ENCODE measurements at regions not wholly inside any gene's neighbourhood (a gene's known extent, or its start where the extent isn't known, plus 50 kb on each side); places are given as distances from the start of the nearest gene placed in this dataset.

GRCh38 chr4:12645732-12646131 lies 838.4 kb downstream of the RAB28 start:
- TF ChIP-seq CTCF (tag by site-specific recombination; IDR thresholded peaks at IDR 0.05) (no peak), PRDM6 (tag by site-specific recombination; IDR thresholded peaks at IDR 0.05) (no peak), ZNF24 (tag by site-specific recombination; IDR thresholded peaks at IDR 0.05) (no peak), GLI4 (tag by site-specific recombination; IDR thresholded peaks at IDR 0.05) (no peak), PRDM10 (tag by site-specific recombination; IDR thresholded peaks at IDR 0.05) (no peak), WT1 (tag by site-specific recombination; IDR thresholded peaks at IDR 0.05) (no peak), YY1 (tag by site-specific recombination; IDR thresholded peaks at IDR 0.05) (no peak), PATZ1 (tag by site-specific recombination; IDR thresholded peaks at IDR 0.05) (no peak), PBX3 (CRISPR knock-in tag; IDR thresholded peaks at IDR 0.05) (no peak), ZNF138 (tag by site-specific recombination; IDR thresholded peaks at IDR 0.05; ENCODE audit: borderline replicate concordance) (no peak), SALL2 (tag by site-specific recombination; IDR thresholded peaks at IDR 0.05; ENCODE audit: borderline replicate concordance) (no peak), ZNF10 (tag by site-specific recombination; IDR thresholded peaks at IDR 0.05) (no peak), ELK4 (IDR thresholded peaks at IDR 0.05; ENCODE audit: borderline replicate concordance, low read depth, low read length) (no peak), SP3 (tag by site-specific recombination; IDR thresholded peaks at IDR 0.05) (no peak)
